ENCODE measurements at regions not wholly inside any gene's neighbourhood (a gene's known extent, or its start where the extent isn't known, plus 50 kb on each side); places are given as distances from the start of the nearest gene placed in this dataset.
"Not testable (repeated sequence)": the region's sequence is repeated elsewhere in the genome, so short reads cannot be mapped to it uniquely, and the experiment has no call there.

DNA sequence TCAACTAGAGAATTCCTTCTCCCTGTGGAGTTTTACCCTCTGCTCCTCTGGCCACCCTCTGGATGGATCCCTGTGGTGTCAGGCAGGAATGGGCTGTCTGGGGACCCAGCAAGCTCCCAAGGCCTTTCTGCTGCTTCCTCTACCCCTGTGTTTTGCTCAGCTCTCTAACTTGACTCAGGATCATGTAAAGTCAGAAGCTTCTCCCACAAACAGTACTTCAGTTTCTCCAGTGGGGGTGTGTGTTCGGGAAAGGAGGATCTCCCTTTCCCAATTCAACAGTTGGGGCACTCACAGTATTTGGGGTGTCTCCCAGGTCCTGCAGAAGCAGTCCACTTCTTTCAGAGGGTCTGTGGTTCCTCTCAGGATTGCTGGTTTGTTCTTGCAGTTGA lies 162.4 kb upstream of the NUDT4 start:
- no peak for DNase-seq (ENCODE audit: low spot score)
- intact Hi-C loops (cut with DNase I), result no loop called here

DNA sequence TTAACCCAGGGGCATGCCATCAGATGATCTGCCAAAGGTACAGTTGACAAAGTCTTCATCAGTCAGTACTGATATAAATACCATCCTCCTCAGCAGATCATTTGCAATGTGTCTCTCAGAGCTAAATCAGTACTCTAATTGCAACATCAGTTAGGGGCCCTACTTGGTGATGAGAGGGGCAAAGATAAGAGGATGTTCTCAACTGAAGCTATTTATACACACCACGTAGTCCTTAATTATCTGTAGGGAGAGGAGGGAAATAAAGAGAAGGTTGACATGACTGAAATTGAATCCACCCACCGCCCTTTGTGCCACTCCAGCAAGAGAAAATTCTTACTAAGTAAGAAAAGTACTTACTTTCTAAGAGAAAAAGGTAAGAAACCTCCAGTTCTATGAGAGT lies 157.8 kb upstream of the NUDT4 start:
- intact Hi-C loops (cut with DNase I), result no loop called here
- DNase-seq (ENCODE audit: low spot score), result no peak

DNA sequence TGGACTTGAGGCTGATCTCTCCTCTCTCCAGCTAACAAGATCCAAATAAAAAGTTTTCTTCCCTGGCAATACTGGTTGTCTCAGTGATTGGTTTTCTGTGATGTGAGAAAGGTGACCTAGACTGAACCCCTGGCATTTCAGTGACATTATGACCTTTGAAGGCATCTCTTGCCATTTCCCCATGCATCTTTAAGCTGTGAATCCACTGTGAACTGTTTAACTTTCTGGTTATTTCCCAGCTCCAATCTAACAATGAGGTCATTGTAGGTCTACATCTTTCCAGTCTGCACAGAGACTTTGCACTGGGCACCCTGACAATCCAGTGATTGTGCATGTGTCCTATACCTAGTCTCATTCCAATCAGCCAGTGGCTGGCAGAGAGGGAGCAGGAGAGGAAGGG lies 155.9 kb upstream of the NUDT4 start:
- DNase-seq (ENCODE audit: low spot score), result no peak
- intact Hi-C loops (cut with DNase I), result no loop called here

DNA sequence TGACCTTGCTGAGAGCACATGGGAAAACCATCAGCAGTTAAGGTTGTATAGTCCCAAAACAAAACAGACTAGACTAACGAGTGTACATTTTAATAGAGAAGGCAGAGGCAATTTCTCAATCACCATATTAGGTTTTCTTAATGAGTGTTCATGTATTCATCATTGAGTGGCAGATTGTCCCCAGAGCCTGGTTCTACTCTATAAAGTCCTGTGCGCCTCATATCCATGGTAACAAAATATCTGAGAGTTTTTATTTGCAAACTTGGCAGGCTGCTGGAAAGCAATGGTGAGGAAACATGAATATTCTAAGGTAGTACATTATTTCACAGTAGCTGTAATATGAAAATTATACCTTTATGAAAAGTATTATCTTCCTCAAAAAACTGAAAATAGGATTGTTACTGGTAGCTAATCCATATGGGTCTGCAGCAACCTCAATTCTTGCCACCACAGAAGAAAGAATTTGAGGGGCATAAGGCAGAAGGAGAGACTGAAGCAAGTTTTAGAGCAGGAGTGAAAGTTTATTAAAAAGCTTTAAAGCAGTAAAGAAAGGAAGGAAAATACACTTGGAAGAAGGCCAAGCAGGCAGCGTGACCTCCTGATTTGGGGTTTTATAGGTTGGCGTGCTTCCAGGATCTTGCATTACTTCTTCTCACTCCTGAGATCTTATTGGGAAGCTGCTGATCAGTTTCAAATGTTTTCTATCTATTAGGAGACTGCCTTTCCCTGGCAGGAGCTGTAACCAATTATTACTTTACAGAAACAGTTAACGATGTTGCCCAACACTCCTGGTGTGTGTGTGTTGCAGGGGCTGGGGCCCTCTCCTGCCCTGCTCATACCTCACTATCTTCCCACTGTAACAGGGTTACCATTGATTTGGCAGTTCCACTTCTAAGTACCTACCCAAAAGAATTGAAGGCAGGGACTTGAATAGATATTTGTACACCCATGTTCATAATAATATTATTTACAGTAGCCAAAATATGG lies 154.0 kb upstream of the NUDT4 start:
- intact Hi-C loops (cut with DNase I), result no loop called here
- DNase-seq (ENCODE audit: low spot score), result no peak

DNA sequence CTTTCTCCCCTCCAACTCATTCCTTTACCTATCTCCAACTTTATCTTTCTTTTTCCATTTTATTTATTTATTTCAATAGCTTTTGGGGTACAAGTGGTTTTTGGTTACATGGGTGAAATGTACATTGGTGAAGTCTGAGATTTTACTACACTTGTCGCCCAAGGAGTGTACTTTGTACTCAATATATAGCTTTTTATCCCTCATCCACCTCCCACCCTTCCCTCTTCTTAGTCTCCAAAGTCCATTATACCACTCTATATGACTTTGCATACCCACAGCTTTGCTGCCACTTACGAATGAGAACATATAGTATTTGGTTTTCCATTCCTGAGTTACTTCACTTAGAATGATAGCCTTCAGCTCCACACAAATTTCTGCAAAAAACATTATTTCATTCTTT lies 152.6 kb upstream of the NUDT4 start:
- intact Hi-C loops (cut with DNase I), result no loop called here
- no peak for DNase-seq (ENCODE audit: low spot score)

DNA sequence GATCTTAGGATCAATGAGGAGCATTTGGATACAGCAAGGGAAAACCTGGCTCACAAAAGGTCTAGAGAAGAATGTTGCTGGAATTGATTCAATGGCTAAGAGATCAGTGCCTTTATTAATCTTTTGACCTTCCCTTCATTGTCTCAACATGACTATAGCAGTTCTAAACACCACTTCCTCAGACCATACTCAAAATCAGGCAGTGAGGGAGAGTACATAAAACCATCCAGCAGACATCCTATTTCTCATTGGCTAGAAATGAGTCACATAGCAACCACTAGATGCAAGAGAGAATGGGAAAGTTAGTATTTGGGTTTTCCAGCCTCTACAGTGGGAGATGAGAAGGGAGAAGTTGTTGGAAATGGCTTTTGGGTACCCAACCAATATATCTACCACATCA lies 151.4 kb upstream of the NUDT4 start:
- no peak for DNase-seq (ENCODE audit: low spot score)
- intact Hi-C loops (cut with DNase I), result no loop called here

DNA sequence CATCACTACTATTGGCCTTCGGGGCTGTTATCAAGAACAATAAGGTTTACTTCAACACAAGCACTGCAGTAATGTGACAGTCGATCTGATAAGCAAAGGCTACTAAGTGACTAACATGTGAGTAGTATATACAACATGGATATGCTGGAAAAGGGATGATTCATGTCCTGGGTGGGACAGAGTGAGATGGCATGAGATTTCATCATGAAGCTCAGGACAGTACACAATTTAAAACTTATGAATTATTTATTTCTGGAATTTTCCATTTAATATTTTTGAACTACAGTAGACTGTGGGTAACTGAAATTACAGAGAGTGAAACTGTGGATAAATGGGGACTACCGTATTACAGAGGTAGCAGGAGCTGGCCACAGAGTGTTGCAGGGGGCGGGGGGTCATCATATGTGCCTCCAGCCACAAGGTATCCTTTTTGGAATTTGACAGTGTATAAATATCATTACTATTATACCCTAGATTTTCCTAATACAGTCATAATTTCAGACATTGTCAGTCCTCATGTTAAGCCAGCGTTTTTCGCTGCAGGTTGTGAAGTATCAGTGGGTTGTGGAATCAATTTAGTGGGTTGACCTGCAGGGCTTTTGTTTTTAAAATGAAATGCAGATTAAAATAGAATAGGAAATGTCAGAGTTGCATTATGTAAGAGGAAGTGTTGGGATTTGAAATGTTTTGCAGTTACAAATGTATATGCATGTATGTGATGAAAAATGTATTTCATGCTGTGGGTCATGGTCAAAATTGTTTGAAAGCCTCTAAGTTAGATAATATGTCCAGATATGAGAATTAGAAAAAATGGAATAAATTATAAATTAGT lies 148.0 kb upstream of the NUDT4 start:
- no peak for DNase-seq (ENCODE audit: low spot score)
- intact Hi-C loops (cut with DNase I), result no loop called here

DNA sequence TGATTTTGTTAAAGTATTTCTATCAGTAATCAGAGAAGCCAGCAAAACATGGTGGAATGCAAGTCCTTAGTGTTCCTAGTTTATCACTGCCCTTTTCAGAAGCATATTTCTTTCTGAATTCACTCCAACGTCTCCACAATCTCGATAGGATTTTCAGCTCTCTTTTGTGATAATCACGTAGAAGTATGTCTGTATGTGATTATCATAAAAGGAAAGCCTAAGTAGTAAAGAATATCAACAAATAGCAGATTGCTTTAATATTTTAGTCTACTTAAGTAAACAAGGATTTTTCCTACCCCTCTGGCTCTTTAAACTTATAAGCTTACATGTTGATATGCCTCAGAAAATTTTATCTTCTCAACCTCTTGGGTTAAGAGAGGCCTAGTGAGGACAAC lies 147.4 kb upstream of the NUDT4 start:
- intact Hi-C loops (cut with DNase I), result no loop called here
- DNase-seq (ENCODE audit: low spot score), result no peak

DNA sequence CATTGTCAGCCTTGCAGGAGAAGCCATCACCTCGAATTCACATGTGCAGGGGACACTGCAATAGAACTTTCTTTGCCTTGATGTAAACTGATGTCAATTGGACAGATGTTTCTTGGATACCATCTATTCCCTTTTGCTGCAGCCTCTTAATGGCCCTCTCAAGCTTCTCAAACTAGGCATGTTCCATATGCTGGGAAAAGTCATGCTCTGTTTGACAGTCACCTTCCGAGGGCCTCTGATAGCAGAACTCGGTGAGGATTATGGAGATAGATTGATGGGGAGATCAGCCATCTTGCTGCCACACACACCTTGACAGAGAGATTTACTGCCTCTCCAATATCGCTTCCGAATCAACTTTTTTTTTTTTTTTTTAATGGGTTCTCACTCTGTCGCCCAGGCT lies 145.8 kb upstream of the NUDT4 start:
- no peak for DNase-seq (ENCODE audit: low spot score)
- intact Hi-C loops (cut with DNase I), result no loop called here

DNA sequence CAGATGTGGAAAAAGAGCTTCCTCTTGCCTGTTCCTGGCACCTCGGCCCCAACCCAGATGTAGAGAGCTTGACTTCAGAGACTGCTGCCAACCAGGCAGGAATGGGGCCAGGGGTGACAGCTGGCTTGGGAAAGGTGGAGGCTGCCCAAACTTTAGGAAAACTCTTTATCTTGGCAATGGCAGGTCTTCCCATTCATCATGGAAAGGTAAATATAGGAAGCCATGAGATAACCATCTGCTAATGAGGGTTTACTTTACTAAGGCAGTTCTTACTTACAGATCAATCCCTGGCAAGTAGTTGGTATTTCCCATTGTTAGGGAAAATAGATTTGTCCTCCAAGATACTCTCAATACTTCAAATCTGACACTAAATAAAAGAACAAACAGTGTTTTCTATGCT lies 143.1 kb upstream of the NUDT4 start:
- no peak for DNase-seq (ENCODE audit: low spot score)
- intact Hi-C loops (cut with DNase I), result no loop called here

DNA sequence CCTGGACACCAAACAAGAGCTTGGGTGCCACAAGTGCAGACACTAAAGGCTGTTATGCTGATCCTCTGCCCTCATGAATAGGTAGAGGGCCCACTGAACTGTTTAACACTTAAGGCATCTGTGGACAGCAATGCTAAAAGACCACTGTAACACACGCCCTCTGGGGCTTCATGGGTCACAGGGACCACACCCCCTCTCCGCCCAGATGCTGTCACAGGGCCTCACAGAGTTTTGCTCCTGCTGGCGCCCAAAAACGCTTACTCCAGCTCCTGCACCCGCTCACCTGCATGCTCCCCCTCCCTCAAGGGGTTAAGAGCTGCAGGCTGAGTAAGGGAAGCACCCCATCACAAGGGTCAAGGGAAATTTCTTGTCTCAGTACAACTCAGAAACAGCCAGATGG lies 141.8 kb upstream of the NUDT4 start:
- intact Hi-C loops (cut with DNase I), result no loop called here
- DNase-seq (ENCODE audit: low spot score), result no peak

DNA sequence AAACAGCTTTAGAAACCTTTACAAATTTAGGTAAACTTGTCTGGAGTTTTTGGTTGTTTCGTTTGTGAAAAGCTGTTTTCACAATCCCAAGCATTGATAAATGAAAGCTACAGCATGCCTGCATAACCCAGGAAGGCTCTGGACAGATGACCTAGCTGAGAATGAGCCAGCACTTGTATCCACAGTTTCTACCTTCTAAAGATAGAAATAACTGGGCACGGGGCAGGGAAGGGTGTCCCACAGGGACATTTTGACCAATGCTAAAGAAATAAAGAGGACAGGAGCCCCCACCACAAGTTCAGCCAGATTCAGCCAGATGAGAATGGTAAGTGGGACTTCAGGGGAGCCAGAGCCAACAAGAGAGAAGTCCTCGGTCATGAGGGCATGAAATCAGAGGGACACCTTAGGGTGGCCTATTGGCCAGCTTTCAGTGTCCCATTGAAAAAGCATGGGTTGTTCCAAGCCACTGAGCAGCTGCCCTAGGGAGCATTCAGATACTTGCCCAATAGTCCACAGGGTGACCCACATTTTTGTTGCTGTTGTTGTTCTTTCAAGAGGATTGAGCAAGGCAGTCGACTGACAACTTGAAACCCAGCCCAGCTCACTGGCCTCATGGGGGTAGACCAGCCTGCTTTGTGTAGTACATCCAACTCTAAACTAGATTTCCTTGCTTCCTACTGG lies 140.3 kb upstream of the NUDT4 start:
- DNase-seq (ENCODE audit: low spot score), result no peak
- intact Hi-C loops (cut with DNase I), result no loop called here

DNA sequence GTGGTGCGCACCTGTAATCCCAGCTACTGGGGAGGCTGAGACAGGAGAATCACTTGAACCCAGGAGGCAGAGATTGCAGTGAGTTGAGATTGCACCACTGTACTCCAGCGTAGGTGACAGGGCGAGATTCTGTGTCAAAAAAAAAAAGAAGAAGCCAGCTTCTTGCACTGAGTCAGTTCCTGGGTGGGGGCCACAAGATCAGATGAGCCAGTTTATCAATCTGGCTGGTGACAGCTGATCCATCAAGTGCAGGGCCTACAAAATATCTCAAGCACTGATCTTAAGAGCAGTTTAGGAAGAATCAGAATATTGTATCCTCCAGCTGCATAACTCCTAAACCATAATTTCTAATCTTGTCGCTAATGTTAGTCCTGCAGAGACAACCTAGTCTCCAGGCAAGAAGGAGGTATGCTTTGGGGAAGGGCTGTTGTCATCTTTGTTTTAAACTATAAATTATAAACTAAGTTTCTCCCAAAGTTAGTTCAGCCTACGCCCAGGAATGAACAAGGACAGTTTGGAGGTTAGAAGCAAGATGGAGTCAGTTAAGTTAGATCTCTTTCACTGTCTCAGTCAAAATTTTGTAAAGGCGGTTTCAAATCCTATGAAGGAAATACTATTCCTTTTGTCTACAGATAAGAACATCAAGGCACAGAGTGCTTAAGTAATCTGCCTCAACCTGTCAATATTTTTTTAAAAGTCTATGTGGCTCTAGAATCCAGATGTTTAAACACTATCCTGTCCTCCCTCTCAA lies 139.0 kb upstream of the NUDT4 start:
- intact Hi-C loops (cut with DNase I); DNase-seq (ENCODE audit: low spot score): not testable (repeated sequence)

DNA sequence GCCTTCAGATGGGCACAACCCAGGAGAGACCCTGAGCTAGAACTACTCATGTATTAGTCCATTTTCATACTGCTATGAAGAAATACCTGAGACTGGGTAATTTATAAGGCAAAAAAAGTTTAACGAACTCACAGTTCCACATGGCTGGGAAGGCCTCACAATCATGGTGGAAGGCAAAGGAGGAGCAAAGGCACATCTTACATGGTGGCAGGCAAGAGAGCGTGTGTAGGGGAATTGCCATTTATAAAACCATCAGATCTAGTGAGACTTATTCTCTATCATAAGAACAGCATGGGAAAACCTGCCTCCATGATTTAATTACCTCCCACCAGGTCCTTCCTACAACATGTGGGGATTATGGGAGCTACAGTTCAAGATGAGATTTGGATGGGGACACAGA lies 137.9 kb upstream of the NUDT4 start:
- DNase-seq (ENCODE audit: low spot score); intact Hi-C loops (cut with DNase I): not testable (repeated sequence)

DNA sequence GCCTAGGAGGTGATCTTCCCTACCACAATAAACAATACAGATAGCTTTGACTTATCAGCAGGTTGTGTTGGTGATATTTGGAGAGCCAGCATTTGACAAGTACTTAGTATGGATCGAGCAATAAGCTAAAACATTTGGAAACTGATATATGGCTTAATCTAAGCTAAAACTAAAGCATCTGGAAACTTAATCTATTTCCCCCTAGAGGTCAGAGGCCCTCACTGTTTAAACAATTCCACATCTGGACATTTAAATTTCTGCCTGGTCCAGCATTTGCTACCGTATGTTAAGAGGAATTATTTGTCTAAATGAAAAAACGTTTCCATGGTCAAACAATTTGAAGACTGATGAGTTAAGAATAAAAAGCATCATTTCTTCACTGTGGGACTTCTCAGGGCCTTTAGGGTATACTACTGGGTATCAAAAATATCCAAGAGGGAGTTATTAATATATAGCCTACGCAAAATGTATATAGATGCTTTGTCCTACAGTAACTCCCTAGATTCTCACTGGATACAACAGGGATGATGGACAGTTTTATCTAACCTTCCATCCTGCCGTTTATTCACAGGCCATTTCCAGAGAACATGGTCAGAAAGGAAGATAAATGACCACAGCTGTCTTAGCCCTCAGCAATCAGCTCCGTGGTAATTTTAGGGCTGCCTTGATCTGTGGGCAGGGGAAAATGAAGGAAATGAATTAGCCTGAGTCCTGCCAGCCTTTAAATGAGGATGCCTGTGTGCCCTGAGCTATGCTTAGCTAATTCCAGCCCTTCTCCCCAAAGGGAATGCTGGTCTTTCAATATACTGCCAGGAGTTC lies 135.4 kb upstream of the NUDT4 start:
- intact Hi-C loops (cut with DNase I), result no loop called here
- DNase-seq (ENCODE audit: low spot score), result no peak

DNA sequence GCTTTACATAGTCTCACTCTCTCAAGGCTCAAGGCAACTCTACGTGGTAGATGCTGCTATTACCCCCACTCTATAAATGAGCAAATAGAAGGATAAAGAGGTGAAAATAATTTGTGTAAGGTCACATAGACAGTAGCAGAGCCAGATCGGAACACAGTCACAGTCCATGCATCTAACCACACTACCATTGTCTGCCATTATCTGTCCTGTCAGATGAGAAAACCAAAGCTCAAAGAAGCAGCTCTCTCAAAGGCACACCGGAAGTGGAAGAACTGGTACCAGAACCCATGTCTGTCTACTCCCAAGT lies 134.4 kb upstream of the NUDT4 start:
- intact Hi-C loops (cut with DNase I), result no loop called here

DNA sequence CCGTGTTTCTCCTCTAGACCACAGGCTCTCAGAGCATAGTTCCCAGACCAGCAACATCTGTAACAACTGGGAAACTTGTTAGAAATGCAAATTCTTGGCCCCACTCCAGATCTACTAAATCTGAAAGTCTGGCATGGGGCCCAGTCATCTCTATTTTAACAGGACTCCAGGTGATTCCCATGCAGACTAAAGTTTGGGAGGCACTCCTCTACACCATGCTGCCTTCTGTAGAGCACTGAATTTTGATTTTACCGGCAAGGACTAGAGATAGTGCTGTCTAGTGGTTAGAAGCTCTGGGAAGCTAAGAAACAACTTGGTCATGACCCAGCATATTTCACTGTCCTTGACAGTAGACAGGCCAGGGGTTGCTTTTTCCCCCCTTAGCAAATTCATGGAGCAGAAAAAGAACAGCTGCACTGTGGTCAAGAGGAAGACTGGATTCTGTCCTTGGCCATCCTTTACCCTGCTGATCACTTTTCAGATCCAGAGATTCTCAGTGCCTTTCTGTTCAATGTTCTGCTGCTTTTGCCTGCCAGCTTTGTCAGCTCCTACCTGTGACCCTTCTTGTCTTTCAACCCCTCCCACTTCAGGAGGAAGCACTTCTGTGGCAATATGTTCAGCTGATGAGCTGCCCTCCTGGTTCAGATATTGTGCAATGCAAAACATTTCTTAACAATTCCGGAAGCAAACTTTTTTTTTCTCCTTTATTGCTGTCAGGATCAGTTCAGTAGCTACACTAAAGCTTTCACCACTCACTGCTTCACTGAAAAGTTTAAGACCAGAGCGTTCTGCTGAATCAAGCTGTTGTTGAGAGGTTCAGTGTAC lies 133.8 kb upstream of the NUDT4 start:
- intact Hi-C loops (cut with DNase I), result no loop called here
- DNase-seq (ENCODE audit: low spot score), result no peak

More for the DNA sequence above, 134.4 kb upstream of the NUDT4 start:
- no peak for DNase-seq (ENCODE audit: low spot score)

DNA sequence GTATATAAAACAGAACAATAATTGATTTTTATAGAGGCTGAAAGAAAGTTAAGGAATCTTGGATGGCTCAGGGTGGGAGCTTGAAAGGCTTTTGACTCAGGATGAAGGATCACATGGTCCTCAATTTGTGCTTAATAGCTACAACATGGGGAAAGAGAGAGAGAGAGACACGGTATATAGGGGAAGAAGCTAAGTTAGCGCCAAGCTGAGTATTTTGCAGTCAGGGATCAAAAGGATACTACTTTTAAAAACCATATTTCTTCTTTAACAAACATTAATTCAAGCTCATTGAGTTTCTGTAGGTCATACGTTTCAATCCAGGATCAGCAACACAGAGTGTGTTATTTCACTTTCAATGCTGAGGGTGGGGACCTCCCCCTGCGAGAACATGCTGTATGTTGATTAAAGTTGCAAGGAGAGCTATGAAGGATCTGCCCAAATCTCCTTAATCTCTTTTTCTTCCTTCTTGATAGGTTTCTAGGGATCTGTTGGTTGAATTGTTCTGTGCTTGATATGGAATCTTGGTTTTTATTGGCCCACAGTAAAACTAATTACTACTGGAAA lies 133.1 kb upstream of the NUDT4 start:
- intact Hi-C loops (cut with DNase I), result loop anchor here (5.0 kb wide), 1 partner anchor 53 kb away; no protein-coding TSS in a partner anchor
- no peak for DNase-seq (ENCODE audit: low spot score)
